22Rv1 (cell line): ENCODE measurements at regions not wholly inside any gene's neighbourhood (a gene's known extent, or its start where the extent isn't known, plus 50 kb on each side); places are given as distances from the start of the nearest gene placed in this dataset.

ENCODE experiments used
- ZFX ChIP-seq: fragments of 450-650 bp; IDR thresholded peaks from 2 replicates; pipeline ENCODE4 v1.6.1; 2017; ENCODE audit warnings: antibody characterized with exemption, borderline replicate concordance
- TF ChIP-seq, protein P1 (sequence below): fragments of 450-650 bp; IDR thresholded peaks from 2 replicates; pipeline ENCODE4 v1.5.1; 2017; ENCODE audit warnings: mild to moderate bottlenecking

DNA sequence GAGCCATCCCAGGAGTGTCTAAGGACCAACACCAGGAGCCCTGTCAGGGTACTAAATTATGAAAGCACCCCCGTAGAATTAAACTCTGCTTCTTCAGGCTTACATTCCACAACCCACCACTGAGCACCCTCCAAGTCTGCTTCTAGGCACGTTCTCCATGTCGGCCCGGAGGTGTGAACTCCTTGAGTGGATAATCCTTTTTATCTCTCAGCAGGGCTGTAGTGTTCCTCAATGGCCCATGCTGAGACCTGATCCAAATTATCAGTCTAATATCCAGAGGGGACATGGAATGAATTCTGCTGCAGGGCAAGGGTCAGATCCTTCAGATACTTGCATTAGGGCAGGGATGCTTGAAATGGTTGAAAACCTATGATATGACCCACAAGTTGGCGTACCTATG, 55.9 kb upstream of the TARP start:
- TF ChIP-seq, protein P1, sequence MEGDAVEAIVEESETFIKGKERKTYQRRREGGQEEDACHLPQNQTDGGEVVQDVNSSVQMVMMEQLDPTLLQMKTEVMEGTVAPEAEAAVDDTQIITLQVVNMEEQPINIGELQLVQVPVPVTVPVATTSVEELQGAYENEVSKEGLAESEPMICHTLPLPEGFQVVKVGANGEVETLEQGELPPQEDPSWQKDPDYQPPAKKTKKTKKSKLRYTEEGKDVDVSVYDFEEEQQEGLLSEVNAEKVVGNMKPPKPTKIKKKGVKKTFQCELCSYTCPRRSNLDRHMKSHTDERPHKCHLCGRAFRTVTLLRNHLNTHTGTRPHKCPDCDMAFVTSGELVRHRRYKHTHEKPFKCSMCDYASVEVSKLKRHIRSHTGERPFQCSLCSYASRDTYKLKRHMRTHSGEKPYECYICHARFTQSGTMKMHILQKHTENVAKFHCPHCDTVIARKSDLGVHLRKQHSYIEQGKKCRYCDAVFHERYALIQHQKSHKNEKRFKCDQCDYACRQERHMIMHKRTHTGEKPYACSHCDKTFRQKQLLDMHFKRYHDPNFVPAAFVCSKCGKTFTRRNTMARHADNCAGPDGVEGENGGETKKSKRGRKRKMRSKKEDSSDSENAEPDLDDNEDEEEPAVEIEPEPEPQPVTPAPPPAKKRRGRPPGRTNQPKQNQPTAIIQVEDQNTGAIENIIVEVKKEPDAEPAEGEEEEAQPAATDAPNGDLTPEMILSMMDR, result no peak
- no peak for TF ChIP-seq ZFX
